Heart right ventricle (tissue), 16 donors: ENCODE measurements at regions not wholly inside any gene's neighbourhood (a gene's known extent, or its start where the extent isn't known, plus 50 kb on each side); places are given as distances from the start of the nearest gene placed in this dataset.

Source experiments
- ATAC-seq, 8 donors: fragments of 200-7000 bp; cut with Tn5 transposase; one replicate each; pipeline ENCODE4 v1.9.1; 2020; ENCODE audit warnings: mild to moderate bottlenecking in 8 of 8, moderate library complexity in 8 of 8, moderate number of reproducible peaks in 1 of 8
- DNase-seq, 2 donors: peaks; one replicate each; pipeline ENCODE4 v3.0.0-alpha.2; 2020
- H3K27ac ChIP-seq, 10 donors: fragments of 200-600 bp; sonication (generic) in 2 of 10; one replicate each; pipeline versions ENCODE4 v1.5.0 to v1.8.0; 2020 to 2022; ENCODE audit warnings: mild to moderate bottlenecking in 3 of 10
- H3K27me3 ChIP-seq, 7 donors: fragments of 200-600 bp; one replicate each; pipeline ENCODE4 v1.8.0; 2021 to 2022; ENCODE audit warnings: mild to moderate bottlenecking in 2 of 7
- H3K36me3 ChIP-seq, 9 donors: fragments of 200-600 bp; sonication (generic) in 1 of 9; one replicate each; pipeline versions ENCODE4 v1.5.0 to v1.8.0; 2020 to 2022; ENCODE audit warnings: mild to moderate bottlenecking in 2 of 9
- H3K4me1 ChIP-seq, 9 donors: fragments of 200-600 bp; sonication (generic) in 1 of 9; one replicate each; pipeline versions ENCODE4 v1.5.0 to v1.8.0; 2020 to 2022; ENCODE audit warnings: mild to moderate bottlenecking in 4 of 9
- H3K4me3 ChIP-seq, 10 donors: fragments of 200-600 bp; sonication (generic) in 2 of 10; one replicate each; pipeline versions ENCODE4 v1.5.0 to v1.8.0; 2020 to 2022; ENCODE audit warnings: mild to moderate bottlenecking in 7 of 10, moderate library complexity in 2 of 10
- H3K9me3 ChIP-seq, 11 donors: fragments of 200-600 bp in 10 of 11; sonication (generic) in 2 of 11; one replicate each; pipeline versions ENCODE4 v1.5.0 to v1.8.0; 2013 to 2022; ENCODE audit warnings: mild to moderate bottlenecking in 2 of 11, control low read depth in 1 of 11, moderate library complexity in 1 of 11
- CTCF ChIP-seq, 9 donors: fragments of 200-600 bp; sonication (generic) in 2 of 9; IDR thresholded peaks; one replicate each; pipeline versions ENCODE4 v1.5.0 to v1.8.0; 2021 to 2022; ENCODE audit warnings: antibody characterized with exemption in 9 of 9, mild to moderate bottlenecking in 5 of 9, moderate library complexity in 1 of 9
- WGBS, 2 donors: extraction: QIAGEN DNeasy Blood & Tissue Kit; methylation state at CpG; one replicate each; pipeline ENCODE4 v1.1.7; 2013; ENCODE audit warnings: inconsistent platforms in 1 of 2; 5-methylcytosine and 5-hydroxymethylcytosine counted together
- intact Hi-C, 10 donors: fragments of 100-400 bp; cut with DNase I; formaldehyde crosslinking; loops; one replicate each; pipeline versions ENCODE4 v1.11.1 to v1.14.2; 2022
- donor health status: Arrhythmogenic right ventricular cardiomyopathy.
- donor health status: ischemic (EF 13 %, LVEDD 7.1; RV severe dilation, severe dysfunction).
- donor health status: healthy with polysubstance abuse.
- donor health status: DM: no; HTN: yes; CAD: no.
- donor health status: DM: no; HTN: no; CAD: no.
- donor health status: ischemic (EF 25% LVEDD 6.9; RV normal size, moderate dysfunction).
- donor health status: ischemic (EF 25% LVEDD 5.7; RV mildly dilated, moderate dysfunction).
- donor health status: healthy.
- donor health status: DM: yes; HTN: yes; CAD: no.
- donor health status: Ischemic cardiomyopathy.
- donor health status: ischemic (EF 35%, LVEDD 5.7; RV mildly dilated, moderate dysfunction).
- donor health status: nonischemic (EF 11% LVEDD 7.7; RV severe dilation, severe dysfunction).
- donor health status: DM: yes; HTN: yes; CAD: no.
- donor health status: PGD.
- donor health status: ischemic (EF 29% LVEDD 5.4; RV normal size, mild dysfunction).
- donor health status: nonischemic (EF 23%, LVEDD 6.1; RV moderate dilation, normal function).

GRCh38 chr1:163772246-163772645 is 450.5 kb downstream of the NUF2 start:
- intact Hi-C loops = no loop called here
- DNase-seq (no peak), ATAC-seq (no peak)
- H3K9me3 ChIP-seq = no peaks in the 10 kb centered on the region
- no peak overlapping the region for H3K27ac ChIP-seq
- TF ChIP-seq CTCF (IDR thresholded peaks at IDR 0.05) = no peak
- no peak overlapping the region for H3K4me3 ChIP-seq
- no peaks in the 10 kb centered on the region for H3K27me3 ChIP-seq
- WGBS, 2 donors = 88 to 95% methylated on average over 1 of the region's 1 CpG
- H3K36me3 ChIP-seq = no peaks in the 10 kb centered on the region
- no peaks in the 10 kb centered on the region for H3K4me1 ChIP-seq

GRCh38 chr1:163773396-163773795 is 451.6 kb downstream of the NUF2 start:
- ATAC-seq (no peak), DNase-seq (no peak)
- intact Hi-C loops = no loop called here
- no peaks in the 10 kb centered on the region for H3K27me3 ChIP-seq
- H3K27ac ChIP-seq = no peak overlapping the region
- no peak for TF ChIP-seq CTCF (IDR thresholded peaks at IDR 0.05)
- no peak overlapping the region for H3K4me3 ChIP-seq
- H3K36me3 ChIP-seq = no peaks in the 10 kb centered on the region
- WGBS, 2 donors = 91 to 97% methylated on average over 2 of the region's 2 CpGs
- H3K4me1 ChIP-seq = peaks cover 0 to 4% (median 0%) of the 10 kb centered on the region in 9 donors
- H3K9me3 ChIP-seq = peaks cover 0 to 6% (median 0%) of the 10 kb centered on the region in 11 donors

GRCh38 chr1:163774401-163774945 is 452.7 kb downstream of the NUF2 start:
- ATAC-seq = no peak
- no peaks in the 10 kb centered on the region for H3K27me3 ChIP-seq
- peaks cover 0 to 15% (median 0%) of the 10 kb centered on the region in 11 donors for H3K9me3 ChIP-seq
- DNase-seq = no peak
- 77 to 81% methylated on average over 9 of the region's 9 CpGs for WGBS, 2 donors
- H3K4me1 ChIP-seq = peaks cover 0 to 4% (median 0%) of the 10 kb centered on the region in 9 donors
- no peak for TF ChIP-seq CTCF (IDR thresholded peaks at IDR 0.05)
- intact Hi-C loops = no loop called here
- H3K27ac ChIP-seq = no peak overlapping the region
- H3K36me3 ChIP-seq = no peaks in the 10 kb centered on the region
- no peak overlapping the region for H3K4me3 ChIP-seq

- Histone ChIP-seq H3K27me3 (no peaks in the 10 kb centered on the region), H3K4me3 (no peak overlapping the region), H3K27ac (no peak overlapping the region), H3K36me3 (no peaks in the 10 kb centered on the region), H3K4me1 (peaks cover 0 to 4% (median 0%) of the 10 kb centered on the region in 9 donors), H3K9me3 (peaks cover 0 to 16% (median 0%) of the 10 kb centered on the region in 11 donors)
- intact Hi-C loops = no loop called here
- WGBS, 2 donors = 35 to 45% methylated on average over 8 of the region's 8 CpGs
- no peak for DNase-seq
- no peak for ATAC-seq
- TF ChIP-seq CTCF (IDR thresholded peaks at IDR 0.05) = no peak
Measured at GRCh38 chr1:163774978-163775620, 453.3 kb downstream of the NUF2 start.
